ENCODE measurements at regions not wholly inside any gene's neighbourhood (a gene's known extent, or its start where the extent isn't known, plus 50 kb on each side); places are given as distances from the start of the nearest gene placed in this dataset.

DNA sequence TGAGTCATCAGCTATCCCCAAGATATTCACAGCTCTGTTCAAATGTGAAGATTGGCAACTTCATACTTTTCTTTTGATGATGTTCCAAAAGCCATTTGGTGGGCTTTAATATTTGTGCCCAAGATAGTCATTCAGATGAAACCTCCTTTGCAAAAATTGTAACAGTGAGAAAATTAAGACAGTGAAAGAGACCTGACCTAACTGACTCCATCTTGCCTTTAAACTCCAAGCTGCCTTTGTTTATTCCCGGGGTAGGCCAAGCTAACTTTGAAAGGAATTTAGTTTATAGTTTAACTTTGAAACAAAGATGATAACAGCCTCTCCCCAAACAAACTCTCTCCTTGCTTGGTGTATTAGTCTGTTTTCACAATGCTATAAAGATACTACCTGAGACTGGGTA lies 221.1 kb downstream of the KTN1 start:
- TF ChIP-seq, protein P1, sequence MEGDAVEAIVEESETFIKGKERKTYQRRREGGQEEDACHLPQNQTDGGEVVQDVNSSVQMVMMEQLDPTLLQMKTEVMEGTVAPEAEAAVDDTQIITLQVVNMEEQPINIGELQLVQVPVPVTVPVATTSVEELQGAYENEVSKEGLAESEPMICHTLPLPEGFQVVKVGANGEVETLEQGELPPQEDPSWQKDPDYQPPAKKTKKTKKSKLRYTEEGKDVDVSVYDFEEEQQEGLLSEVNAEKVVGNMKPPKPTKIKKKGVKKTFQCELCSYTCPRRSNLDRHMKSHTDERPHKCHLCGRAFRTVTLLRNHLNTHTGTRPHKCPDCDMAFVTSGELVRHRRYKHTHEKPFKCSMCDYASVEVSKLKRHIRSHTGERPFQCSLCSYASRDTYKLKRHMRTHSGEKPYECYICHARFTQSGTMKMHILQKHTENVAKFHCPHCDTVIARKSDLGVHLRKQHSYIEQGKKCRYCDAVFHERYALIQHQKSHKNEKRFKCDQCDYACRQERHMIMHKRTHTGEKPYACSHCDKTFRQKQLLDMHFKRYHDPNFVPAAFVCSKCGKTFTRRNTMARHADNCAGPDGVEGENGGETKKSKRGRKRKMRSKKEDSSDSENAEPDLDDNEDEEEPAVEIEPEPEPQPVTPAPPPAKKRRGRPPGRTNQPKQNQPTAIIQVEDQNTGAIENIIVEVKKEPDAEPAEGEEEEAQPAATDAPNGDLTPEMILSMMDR (conservative IDR thresholded peaks at IDR 0.05; ENCODE audit: low read depth, low read length): no peak
- no peak for TF ChIP-seq EZH2 (IDR thresholded peaks at IDR 0.05; ENCODE audit: borderline replicate concordance, low read depth, low read length, poor library complexity, severe bottlenecking)
